Pulmonary artery endothelial cell (primary cell): ENCODE measurements at regions not wholly inside any gene's neighbourhood (a gene's known extent, or its start where the extent isn't known, plus 50 kb on each side); places are given as distances from the start of the nearest gene placed in this dataset.
"Not testable (repeated sequence)": the region's sequence is repeated elsewhere in the genome, so short reads cannot be mapped to it uniquely, and the experiment has no call there.

Experiments used
- DNase-seq: peaks from one replicate; pipeline ENCODE4 v3.0.0-alpha.2; 2011; ENCODE audit warnings: low read depth, low spot score

DNA sequence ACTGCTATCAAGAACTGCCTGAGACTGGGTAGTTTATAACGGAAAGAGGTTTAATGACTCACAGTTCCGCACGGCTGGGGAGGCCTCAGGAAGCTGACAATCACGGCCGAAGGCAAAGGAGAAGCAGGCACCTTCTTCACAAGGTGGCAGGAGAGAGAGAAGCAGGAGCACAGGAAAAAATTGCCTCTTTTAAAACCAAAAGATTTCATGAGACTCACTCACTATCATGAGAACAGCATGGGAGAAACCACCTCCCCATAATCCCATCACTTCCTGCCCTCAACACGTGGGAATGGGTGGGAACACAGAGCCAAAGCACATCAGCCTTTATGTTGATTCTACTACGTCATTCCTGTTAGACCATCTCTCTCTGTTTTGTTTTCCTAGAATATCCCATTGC is 650.9 kb upstream of the SEMA6D start:
- no peak for DNase-seq

DNA sequence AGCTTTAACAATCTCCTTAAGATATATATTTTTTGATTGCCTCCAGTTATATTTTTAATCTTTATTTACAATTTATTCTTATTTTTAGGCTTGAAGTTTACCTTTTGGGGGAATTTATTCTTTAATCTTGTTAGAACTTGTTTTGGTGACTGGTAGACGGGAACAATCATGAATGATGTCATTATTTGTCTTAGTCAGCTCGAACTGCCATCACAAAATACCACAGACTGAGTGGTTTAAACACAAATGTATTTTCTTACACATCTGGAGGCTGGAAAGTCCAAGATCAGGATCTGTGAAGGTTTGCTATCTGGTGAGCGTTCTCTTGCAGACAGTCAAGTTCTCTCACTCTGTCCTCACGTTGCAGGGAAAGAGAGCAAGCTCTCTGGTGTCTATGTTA is 639.5 kb upstream of the SEMA6D start:
- DNase-seq, result not testable (repeated sequence)

DNA sequence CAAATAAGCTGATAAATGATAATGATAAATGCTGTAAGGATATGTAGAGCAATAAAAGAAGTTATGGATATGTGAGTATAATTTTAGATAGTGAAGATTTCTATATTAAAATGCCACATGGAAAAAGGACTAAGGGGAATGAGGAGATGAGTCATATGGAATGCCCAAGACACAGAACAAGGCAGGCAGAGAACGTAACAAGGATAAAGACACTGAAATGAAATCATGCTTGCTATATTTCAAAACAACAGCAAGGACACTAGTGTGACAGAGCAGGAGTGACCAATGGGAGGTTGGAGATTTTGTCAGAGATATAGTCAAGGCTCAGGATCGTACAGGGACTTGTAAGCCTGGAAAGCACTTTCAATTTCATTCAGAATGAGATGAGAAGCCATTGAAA is 621.5 kb upstream of the SEMA6D start:
- no peak for DNase-seq

DNA sequence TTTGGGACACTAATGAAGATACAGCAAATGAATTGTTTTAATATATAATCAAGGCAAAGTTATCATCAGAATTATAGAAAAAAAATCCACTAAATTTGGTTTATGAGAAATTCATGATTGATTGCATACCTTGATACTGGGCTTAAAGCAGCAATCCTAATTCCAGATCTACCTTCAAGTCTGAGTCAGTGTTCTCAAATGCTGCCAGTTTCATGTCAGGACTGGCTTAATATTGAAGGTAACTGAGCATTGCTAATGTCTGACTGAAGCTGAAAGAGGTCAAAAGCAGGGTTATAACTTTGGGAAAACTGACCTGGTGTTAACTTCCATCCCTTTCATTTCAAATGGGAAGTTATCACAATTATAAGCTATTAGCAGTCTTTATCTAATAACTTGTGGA is 618.8 kb upstream of the SEMA6D start:
- not testable (repeated sequence) for DNase-seq

DNA sequence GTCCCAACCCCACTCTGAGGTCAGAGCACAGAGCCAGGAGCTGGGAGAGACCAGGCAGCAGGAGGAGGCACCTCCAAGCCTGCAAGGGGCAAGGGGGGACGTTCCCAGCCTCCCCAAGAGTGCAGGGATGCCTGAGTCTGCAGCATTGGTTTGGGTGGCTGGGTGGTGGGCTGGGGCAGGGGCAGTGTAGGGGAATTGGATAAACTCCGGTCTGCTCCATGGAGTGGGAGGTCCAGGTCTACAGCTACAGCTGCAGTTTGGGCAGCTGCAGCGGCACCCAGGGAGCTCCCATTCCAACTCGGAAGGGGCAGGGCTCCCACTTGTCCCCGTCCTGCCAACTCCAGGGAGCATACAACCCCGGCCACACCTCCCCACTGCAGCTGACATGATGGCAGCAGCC is 617.5 kb upstream of the SEMA6D start:
- not testable (repeated sequence) for DNase-seq

DNA sequence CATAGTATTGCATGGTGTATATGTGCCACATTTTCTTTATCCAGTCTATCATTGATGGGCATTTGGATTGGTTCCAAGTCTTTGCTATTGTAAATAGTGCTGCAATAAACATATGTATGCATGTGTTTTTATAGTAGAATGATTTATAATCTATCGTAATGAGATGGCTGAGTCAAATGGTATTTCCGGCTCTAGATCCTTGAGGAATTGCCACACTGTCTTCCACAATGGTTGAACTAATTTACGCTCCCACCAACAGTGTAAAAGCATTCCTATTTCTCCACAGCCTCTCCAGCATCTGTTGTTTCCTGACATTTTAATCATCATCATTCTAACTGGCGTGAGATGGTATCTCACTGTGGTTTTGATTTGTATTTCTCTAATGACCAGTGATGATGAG is 608.5 kb upstream of the SEMA6D start:
- DNase-seq, result not testable (repeated sequence)

GRCh38 chr15:47116698-47117097 is 600.6 kb upstream of the SEMA6D start:
- no peak for DNase-seq

DNA sequence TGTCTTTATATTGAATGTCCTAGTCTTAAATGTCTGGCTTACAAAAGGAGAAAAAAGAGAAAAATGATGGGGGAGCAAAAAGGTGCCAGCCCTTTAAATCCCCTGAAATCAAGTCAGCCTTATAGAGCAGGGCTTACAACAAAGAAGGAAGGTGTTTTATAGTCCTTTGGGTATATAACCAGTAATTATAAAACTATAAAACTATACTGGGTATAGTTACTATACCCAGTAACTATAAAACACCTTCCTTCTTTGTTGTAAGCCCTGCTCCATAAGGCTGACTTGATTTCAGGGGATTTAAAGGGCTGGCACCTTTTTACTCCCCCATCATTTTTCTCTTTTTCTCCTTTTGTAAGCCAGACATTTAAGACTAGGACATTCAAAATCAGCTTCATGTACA is 598.0 kb upstream of the SEMA6D start:
- DNase-seq, result no peak

DNA sequence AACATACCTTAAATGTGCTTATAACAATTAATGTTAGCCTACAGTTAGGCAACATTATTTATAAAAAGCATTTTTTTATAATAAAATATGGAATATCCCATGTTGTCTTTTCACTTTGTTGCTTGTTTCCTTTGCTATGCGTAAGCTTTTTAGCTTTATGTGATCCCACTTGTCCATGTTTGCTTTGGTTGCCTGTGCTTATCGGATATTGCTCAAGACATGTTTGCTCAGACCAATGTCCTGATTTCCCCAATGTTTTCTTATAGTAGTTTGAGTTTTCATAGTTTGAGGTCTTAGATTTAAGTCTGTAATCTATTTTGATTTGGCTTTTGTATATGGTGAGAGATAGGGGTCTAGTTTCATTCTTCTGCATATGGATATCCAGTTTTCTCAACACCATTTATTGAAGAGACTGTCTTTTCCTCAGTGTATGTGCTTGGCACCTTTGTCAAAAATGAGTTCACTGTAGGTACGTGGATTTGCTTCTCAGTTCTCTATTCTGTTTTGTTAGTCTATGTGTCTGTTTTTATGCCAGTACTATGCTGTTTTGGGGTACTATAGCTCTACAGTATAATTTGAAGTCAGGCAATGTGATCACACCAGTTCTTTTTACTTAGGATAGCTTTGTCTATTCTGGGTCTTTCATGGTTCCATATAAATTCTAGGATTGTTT is 592.7 kb upstream of the SEMA6D start:
- DNase-seq, result no peak

DNA sequence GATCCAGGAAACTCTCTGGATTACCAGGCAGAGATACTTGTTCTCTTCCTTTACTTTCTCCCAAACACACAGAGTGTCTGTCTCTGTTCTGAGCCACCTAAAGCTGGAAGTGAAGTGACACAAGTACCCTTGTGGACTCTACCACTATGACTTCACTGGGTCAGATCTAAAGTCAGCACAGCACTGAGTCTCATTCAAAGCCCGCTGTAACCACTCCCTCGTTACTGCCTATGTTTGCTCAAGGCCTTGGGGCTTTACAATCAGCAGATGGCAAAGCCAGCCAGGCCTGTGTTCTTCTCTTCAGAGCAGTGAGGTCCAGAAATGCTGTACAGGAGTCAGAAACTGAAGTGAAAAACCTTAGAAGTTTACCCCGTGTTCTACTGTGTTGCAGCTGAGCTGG is 588.3 kb upstream of the SEMA6D start:
- DNase-seq, result no peak

DNA sequence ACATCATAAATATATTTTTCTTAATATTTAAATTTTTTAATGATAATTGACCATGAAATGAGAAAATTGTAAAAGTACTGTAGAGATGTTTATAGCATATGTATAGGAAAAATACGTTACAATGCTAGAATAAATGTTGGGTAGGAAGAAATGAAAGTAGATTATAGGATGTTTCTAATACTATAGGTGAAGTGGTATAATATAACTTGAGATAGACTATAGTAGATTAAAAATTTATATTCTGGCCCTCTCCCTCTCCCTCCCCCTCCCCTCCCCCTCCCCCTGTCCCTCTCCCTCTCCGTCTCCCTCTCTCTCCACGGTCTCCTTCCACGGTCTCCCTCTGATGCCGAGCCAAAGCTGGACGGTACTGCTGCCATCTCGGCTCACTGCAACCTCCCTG is 585.9 kb upstream of the SEMA6D start:
- DNase-seq, result not testable (repeated sequence)

DNA sequence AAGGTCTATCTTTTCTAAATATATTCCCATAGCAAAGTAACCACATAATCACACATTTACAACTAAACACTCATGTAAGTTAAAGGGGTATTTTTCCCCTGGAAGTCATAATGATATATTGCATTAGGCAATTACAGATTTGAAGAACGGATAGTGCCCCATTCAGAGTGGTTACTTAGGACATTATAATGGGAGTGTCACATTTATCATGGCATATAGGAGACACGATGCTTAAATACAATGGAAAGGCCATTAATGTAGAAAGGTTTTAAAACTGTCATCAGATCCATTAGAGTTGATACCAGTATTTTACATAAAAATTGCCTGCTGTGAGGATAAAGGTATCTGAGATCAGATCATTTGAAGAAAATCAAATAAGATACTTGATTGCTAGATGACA is 582.0 kb upstream of the SEMA6D start:
- DNase-seq, result no peak

GRCh38 chr15:47136236-47136635 is 581.1 kb upstream of the SEMA6D start:
- no peak for DNase-seq

DNA sequence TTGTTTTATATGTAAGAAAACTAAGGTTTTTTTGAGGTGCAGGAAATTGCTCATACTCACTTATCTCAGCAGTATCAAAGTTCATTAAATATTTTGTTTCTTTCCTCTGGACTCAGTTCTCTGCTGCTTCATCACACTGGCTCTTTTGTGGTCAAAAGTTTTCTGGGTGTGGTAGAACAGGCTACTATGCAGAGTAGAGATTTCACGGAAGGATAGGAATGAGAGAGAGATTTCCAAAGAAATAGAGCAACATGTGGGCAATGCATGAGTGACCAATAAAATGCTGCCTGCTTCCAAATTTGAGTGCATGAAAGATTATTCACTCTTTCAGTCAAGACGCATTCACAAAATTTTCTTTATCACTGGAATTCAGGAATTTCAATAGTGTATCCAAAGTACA is 577.3 kb upstream of the SEMA6D start:
- DNase-seq, result no peak

DNA sequence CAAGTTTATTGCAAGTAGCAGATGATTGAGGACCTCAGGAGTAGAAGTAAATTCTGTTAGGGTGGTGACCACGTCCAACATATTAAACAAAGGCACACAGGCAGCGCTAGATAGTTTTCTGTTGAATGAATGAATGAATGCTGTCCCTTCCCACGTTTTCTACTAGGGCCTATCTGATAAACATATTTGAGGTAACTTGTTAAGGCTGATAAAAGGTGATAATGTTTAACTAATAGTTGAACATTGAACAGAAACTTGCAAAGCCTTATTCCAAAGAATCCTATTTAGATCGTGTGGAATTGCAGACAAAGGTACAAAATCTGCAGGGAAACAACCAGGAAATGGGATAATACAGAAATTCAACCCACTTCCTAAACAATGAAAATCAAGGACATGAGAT is 559.5 kb upstream of the SEMA6D start:
- no peak for DNase-seq

- no peak for DNase-seq
These were observed 558.7 kb upstream of the SEMA6D start for GRCh38 chr15:47158573-47158972.

GRCh38 chr15:47177177-47177576 is 540.1 kb upstream of the SEMA6D start:
- no peak for DNase-seq

DNA sequence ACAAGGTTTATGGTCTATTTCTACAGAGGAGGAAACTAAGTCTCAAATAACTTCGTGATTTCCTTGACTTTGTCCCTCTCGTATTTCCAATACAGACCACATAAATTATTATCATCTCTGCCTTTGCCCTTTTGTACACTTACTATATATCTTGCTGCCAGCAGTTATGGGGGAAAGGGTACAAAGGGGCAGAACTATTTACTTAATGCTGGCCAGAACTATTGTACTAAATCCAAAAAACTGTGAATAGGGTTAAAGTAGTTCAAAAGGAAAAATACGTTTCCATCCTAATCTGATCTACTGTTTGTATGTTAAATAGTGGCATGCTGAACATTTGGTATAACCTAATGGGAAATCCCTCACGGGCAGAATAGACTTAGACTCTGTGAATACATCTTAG is 537.3 kb upstream of the SEMA6D start:
- no peak for DNase-seq

GRCh38 chr15:47182818-47183217 is 534.5 kb upstream of the SEMA6D start:
- no peak for DNase-seq

- DNase-seq, result no peak
These were observed 533.0 kb upstream of the SEMA6D start for GRCh38 chr15:47184003-47184907.

- no peak for DNase-seq
These were observed 532.1 kb upstream of the SEMA6D start for GRCh38 chr15:47184908-47185801.

GRCh38 chr15:47186075-47186474 is 531.2 kb upstream of the SEMA6D start:
- DNase-seq, result no peak
